D341Med (cell line): ENCODE measurements at regions not wholly inside any gene's neighbourhood (a gene's known extent, or its start where the extent isn't known, plus 50 kb on each side); places are given as distances from the start of the nearest gene placed in this dataset.
"Not testable (repeated sequence)": the region's sequence is repeated elsewhere in the genome, so short reads cannot be mapped to it uniquely, and the experiment has no call there.

Experiments
- DNase-seq: peaks from one replicate; pipeline ENCODE4 v3.0.0; 2012; ENCODE audit warnings: low spot score

GRCh38 chr6:21282360-21282759 is 311.2 kb upstream of the SOX4 start:
- DNase-seq = not testable (repeated sequence)

- DNase-seq = no peak
Measured at GRCh38 chr6:21284166-21284565, 309.4 kb upstream of the SOX4 start.

GRCh38 chr6:21284706-21285105 is 308.8 kb upstream of the SOX4 start:
- DNase-seq = no peak

- no peak for DNase-seq
Measured at GRCh38 chr6:21294144-21294543, 299.4 kb upstream of the SOX4 start.

- no peak for DNase-seq
Measured at GRCh38 chr6:21295506-21296240, 297.9 kb upstream of the SOX4 start.

- DNase-seq = no peak
Measured at GRCh38 chr6:21297665-21298064, 295.9 kb upstream of the SOX4 start.

GRCh38 chr6:21299216-21299615 is 294.3 kb upstream of the SOX4 start:
- DNase-seq = no peak

GRCh38 chr6:21300439-21300838 is 293.1 kb upstream of the SOX4 start:
- DNase-seq = no peak

GRCh38 chr6:21305893-21306332 is 287.6 kb upstream of the SOX4 start:
- DNase-seq = no peak

GRCh38 chr6:21306546-21306945 is 287.0 kb upstream of the SOX4 start:
- DNase-seq = no peak

- DNase-seq = no peak
Measured at GRCh38 chr6:21309807-21310221, 283.7 kb upstream of the SOX4 start.

GRCh38 chr6:21310568-21311140 is 282.9 kb upstream of the SOX4 start:
- no peak for DNase-seq

GRCh38 chr6:21312118-21312517 is 281.4 kb upstream of the SOX4 start:
- peak; percentile 42 for DNase-seq

GRCh38 chr6:21317642-21318041 is 275.9 kb upstream of the SOX4 start:
- DNase-seq = no peak

- no peak for DNase-seq
Measured at GRCh38 chr6:21321076-21321475, 272.5 kb upstream of the SOX4 start.

GRCh38 chr6:21321531-21321930 is 272.0 kb upstream of the SOX4 start:
- no peak for DNase-seq

GRCh38 chr6:21323577-21323976 is 270.0 kb upstream of the SOX4 start:
- DNase-seq = no peak

- DNase-seq = no peak
Measured at GRCh38 chr6:21325201-21325856, 268.2 kb upstream of the SOX4 start.

GRCh38 chr6:21327326-21328112 is 266.0 kb upstream of the SOX4 start:
- no peak for DNase-seq

GRCh38 chr6:21331235-21331634 is 262.3 kb upstream of the SOX4 start:
- no peak for DNase-seq

GRCh38 chr6:21332077-21332476 is 261.5 kb upstream of the SOX4 start:
- no peak for DNase-seq

GRCh38 chr6:21332660-21333059 is 260.9 kb upstream of the SOX4 start:
- DNase-seq = no peak

- no peak for DNase-seq
Measured at GRCh38 chr6:21333715-21334114, 259.8 kb upstream of the SOX4 start.
